Cerebellar nuclear complex (tissue), 1 donor: ENCODE measurements at regions not wholly inside any gene's neighbourhood (a gene's known extent, or its start where the extent isn't known, plus 50 kb on each side); places are given as distances from the start of the nearest gene placed in this dataset.
"Not testable (repeated sequence)": the region's sequence is repeated elsewhere in the genome, so short reads cannot be mapped to it uniquely, and the experiment has no call there.

Experiments
- DNase-seq, 2 experiments: peaks; one replicate each; lab custom pipeline; 2025; lab: John Stamatoyannopoulos, UW

GRCh38 chr21:16116798-16117197 lies 387.0 kb downstream of the USP25 start:
- no peak for DNase-seq

- no peak for DNase-seq
Measured at GRCh38 chr21:16117331-16117730, 387.5 kb downstream of the USP25 start.

- DNase-seq = no peak
Measured at GRCh38 chr21:16117851-16118590, 388.2 kb downstream of the USP25 start.

GRCh38 chr21:16124378-16125138 lies 394.8 kb downstream of the USP25 start:
- DNase-seq = no peak

DNA sequence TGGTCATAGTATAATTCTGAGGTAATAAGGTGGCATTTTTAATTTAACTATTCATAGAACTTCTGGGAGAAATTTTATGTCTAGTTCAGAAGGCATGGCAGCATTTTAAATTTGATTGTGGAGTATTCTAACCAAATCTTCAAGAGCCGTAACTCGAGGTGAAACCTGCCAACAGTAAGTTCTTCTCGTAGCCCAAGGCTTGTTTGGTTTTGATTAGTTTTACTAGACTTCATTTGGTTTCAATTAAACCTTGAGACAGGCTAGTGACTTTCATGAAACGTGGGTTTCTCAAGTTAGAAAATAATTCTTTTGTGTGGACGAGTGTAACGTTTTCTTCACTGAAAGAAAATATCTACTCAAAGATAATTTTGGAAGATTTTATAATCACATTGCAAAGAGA lies 395.5 kb downstream of the USP25 start:
- no peak for DNase-seq

GRCh38 chr21:16132453-16132852 lies 402.7 kb downstream of the USP25 start:
- not testable (repeated sequence) for DNase-seq

GRCh38 chr21:16133248-16133647 lies 403.5 kb downstream of the USP25 start:
- DNase-seq = no peak

DNA sequence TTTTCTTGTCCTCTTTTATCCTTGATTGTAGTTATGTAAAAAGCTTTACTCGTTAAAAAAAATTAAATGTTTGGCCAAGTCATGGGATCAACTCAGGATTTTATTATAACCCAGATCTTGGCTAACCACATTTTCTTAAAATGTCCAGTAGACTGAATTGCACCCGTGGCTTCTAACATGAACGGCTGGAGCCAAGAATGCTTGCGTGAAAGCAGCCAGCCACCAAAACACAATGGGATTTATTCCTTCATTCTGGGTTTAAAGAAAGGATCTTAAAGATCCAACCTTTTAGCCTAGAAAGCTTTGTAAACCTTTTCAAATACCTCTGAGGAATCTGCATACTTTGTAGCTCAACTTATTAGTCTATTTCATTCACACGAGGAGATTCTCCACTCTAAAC lies 404.4 kb downstream of the USP25 start:
- no peak for DNase-seq

GRCh38 chr21:16137106-16137505 lies 407.3 kb downstream of the USP25 start:
- DNase-seq = no peak

DNA sequence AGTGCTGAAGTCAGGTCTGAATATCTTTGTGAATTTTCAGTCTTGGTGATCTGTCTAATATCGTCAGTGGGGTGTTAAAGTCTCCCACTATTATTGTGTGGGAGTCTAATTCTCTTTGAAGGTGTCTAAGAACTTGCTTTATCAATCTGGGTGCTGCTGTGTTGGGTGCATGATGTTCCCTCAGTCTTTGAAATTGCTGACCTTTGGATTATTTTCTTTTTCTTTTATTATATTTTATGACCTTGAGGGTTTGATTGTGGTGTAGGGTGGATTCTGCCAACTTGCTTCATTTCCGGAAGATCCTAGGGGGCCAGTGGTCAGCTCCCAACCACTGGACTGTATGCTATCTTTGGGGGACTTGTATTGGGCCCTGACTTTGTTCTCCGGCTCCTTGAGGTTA lies 415.3 kb downstream of the USP25 start:
- no peak for DNase-seq

DNA sequence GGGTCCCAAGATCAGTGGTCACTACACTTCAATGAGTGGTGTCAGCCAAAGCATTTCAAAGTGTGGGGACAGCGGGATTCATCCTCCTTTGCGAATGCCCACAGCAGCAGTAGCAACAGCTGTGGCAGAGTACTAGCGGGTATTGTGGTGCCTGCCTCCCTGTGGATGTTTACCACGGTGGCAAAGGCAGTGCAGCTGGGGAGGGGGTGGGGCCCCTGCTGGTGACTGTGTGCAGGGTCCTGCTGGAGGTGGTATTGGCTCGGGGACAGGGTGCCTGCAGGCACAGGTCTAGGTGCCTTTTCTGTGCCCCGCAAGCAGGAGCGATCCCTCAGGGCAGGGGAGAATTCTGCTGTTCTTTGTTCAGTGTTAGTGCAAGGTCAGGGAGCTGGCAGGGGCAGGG lies 415.7 kb downstream of the USP25 start:
- no peak for DNase-seq

DNA sequence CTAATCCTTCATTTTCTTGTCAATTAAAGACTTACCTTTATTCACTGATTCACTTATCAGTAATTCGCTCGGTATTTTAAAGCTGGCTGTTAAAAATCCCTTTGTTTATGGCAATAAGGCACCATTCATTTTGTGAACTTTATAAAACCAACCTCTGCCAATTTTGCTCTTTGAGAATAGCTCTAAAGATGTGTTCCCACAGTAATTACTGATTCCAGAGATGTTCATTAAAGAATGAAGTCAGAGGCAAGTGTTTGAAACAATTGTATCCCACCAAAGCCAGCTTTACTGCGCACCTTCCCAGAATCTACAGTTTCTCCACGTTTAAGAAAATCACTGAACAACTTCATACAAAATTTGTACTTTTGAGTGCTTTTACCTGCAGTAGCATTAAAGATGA lies 424.5 kb downstream of the USP25 start:
- DNase-seq = no peak

- DNase-seq = no peak
Measured at GRCh38 chr21:16154951-16155635, 425.3 kb downstream of the USP25 start.

GRCh38 chr21:16156841-16157489 lies 427.2 kb downstream of the USP25 start:
- DNase-seq = no peak

DNA sequence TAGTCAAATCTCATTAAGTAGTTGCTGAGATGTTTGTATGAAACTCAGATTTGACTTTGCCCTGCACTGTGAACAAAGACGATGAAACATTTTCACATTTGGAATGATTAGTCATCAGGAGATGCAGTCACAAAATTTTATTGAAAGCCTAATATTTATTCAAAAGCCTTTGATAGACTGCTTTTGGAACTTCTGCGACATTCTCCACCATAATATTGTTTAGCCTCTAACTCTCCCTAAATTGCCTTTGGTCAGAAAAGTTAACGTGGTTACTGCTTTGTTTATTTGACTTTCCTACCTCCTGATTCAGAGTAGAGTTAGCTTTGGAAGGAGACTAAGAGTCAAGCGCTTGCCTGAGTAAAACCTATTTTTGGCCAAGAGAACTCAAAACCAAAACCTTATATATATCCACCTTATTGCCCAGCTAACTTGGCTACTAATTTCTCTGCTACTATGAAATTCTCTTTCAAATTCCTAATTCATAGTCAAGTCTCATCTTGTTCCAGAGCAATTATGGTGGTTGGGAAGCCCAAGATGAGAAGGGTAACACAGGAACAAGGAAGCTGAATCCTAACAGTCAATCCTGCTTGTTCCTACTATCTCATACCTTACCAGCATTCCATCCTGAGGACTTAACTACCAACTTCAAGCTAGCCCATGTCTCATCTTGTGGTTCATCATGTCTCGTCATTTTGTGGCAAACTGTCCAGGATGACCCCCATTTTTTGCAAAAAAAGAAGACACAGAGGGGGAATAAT lies 429.6 kb downstream of the USP25 start:
- no peak for DNase-seq

GRCh38 chr21:16159971-16160350 lies 430.2 kb downstream of the USP25 start:
- DNase-seq = no peak

DNA sequence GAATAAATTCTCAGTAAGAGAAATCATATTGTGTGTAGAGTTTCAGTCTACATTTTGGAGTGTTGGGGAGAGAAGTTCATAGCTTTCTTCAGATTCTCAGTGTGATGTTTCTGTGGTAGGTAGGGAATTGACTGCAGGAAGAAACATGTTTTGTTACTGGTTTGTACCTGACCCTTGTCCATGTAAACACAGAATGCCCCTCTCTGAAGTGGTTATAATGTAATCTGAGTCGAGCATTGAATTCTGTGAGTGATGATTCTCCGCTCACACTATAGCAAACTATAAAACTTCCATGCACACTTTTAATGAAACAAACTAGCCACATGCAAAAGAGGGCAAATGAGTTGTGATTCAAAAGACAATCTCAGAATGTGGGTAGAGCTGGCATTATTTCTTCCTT lies 433.2 kb downstream of the USP25 start:
- DNase-seq = no peak

DNA sequence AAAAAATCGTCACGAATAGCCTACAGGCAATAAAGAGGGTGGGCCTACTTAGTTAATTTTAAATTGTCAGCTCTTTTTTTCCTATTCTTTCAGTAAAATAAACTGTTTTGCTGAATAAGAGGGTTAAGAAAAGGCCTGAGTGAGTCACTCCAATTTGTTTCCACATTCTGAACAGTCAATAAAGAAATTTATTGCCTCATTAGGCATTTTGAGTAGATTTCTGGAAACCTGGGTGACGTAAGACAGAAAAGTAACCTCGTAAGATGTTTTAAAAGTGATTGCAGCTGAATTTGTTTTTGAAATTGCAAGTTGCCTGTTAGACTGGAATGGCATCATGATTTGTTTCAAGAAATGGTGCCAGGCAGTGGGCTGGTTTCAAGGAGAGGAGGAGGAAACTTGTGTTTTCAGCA lies 439.3 kb downstream of the USP25 start:
- DNase-seq = no peak

DNA sequence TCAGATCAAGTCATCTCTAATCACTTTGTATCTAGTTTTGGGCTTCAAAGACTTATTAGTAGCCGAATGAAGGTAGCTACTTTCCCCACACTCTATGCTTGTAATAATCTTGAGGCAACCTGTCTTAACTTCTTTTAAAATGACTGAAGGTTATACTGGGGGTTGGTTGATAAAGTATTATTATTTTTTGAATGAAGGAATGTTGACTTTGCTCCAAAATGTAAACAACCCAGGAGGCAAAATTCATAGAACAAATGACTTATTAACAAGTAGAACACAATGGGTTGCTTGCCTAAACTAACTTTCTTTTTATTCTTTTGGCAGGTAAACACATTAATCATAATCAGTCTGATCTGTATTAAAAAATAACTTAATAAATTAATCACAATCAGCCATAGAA lies 440.0 kb downstream of the USP25 start:
- DNase-seq = no peak

DNA sequence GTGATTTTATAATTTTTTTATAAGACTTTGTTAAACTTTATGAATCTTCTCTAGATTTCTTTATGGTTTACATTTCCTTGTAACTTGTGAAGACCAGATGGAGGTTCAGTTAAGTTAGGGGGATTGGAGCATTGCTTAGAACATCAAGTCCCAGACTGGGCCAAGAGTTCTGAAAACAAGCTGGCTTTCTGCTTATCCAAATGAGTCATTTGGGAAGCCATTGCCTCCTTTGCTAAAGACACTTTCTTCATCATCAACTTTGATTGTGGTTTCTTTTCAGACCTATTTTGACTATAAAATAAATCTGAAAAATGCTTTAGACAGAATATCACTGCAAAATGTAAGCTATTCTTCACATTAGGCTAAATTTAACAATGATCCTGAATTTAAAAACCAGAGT lies 446.8 kb downstream of the USP25 start:
- no peak for DNase-seq

- DNase-seq = no peak
Measured at GRCh38 chr21:16177532-16177931, 447.8 kb downstream of the USP25 start.

- no peak for DNase-seq
Measured at GRCh38 chr21:16179773-16180172, 450.0 kb downstream of the USP25 start.
